ENCODE measurements at regions not wholly inside any gene's neighbourhood (a gene's known extent, or its start where the extent isn't known, plus 50 kb on each side); places are given as distances from the start of the nearest gene placed in this dataset.

DNA sequence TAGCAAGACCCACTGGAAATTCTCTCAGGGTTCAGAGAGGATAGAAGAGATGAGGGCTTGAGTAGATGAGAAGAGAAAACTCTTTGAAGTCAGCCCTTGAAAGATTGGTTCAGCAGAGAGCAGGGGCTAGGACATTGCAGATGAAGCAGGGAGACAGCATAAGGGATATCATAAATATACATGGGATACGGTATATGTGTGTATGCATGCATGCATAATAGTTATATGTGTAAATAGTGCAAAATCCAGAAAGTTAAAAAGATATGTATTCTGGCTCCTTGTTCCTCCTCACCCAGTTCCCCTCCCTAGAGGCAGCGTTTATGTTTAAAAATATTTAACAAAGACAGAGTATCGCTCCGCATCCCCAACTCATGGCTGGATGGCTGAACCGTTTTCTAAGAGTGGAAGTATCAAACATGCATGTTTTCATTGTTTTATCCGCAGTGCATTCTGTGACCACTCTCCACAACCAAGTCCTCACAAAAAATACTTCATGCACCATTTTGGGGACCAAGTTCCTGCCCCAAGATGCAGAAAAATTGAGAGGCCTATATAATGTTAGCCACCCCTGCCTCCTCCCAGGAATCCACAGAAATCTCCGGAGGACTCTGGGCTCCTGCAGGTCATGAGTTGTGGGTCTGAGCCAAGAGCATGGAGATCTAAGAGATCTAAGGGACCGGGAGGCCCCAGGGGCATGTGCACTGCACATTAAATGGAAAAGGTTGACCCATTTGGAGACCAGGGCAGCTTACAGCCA lies 119.5 kb downstream of the MTX3 start:
- DNase-seq (ENCODE audit: low read depth in 2 of 2): no peak

GRCh38 chr5:79868163-79868670 lies 122.8 kb downstream of the MTX3 start:
- no peak for DNase-seq (ENCODE audit: low read depth in 2 of 2)

GRCh38 chr5:79865579-79865978 lies 125.5 kb downstream of the MTX3 start:
- no peak for DNase-seq (ENCODE audit: low read depth in 2 of 2)

DNA sequence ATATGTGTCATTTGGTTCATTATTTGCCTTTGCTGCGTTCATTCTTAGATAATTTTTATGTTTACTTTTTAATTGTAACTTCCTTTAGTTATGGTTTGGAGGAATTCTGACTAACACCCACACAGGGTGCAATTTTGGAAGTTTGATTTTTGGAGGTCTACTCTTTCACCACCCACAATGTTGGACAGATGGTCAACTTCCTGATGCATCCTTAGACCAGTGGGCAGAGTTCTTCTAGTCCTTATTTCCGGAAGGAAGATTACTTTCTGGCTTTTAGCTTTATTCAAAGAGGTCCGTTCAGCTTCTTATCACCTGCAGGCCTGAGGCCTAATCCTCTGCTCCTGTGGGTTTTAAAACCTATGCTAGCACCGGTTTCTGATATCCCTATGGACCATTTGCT lies 126.7 kb downstream of the MTX3 start:
- no peak for DNase-seq (ENCODE audit: low read depth in 2 of 2)

GRCh38 chr5:79859588-79859987 lies 131.5 kb downstream of the MTX3 start:
- DNase-seq (ENCODE audit: low read depth in 2 of 2): no peak

- no peak for DNase-seq (ENCODE audit: low read depth in 2 of 2)
Observed at GRCh38 chr5:79858410-79858723, 132.7 kb downstream of the MTX3 start.

GRCh38 chr5:79857714-79858409 lies 133.2 kb downstream of the MTX3 start:
- peak; percentile 51 to 60 for DNase-seq (ENCODE audit: low read depth in 2 of 2)

GRCh38 chr5:79856456-79857055 lies 134.5 kb downstream of the MTX3 start:
- no peak for DNase-seq (ENCODE audit: low read depth in 2 of 2)

DNA sequence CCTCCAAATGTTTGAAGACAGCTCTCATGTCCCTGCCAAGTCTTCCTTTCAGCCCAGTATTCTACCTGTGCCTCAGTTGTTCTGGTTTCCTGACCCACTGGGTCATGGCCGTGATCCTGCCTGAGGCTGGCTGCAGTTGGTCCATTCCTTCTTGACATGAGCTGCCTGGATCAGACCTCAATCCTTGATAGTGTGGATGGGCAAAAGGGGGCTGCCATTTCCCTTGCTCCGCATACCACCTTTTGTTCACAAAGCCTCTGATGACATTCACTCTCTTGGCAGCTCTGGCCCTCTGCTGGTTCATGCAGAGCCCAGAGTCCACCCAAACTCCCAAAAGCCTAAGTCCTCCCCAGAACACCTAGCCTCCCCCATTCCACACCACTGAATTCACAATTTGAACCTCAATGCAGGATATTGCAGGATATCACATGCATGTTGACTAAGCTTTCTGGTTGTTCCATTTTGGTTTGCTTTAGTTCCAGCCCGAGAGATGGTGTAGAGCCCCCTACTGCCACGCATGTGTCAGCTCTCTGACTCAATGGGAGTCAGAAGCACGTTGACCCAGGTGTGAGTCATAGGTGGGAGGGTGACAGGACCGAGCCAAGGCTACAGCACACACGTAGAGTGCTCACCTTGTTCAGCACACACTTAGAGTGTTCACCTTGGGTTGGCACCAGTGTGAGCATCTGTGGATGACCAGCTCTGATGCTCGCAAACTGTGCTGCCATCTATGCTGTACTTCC lies 137.2 kb downstream of the MTX3 start:
- no peak for DNase-seq (ENCODE audit: low read depth in 2 of 2)

GRCh38 chr5:79853028-79853427 lies 138.0 kb downstream of the MTX3 start:
- DNase-seq (ENCODE audit: low read depth in 2 of 2): no peak

DNA sequence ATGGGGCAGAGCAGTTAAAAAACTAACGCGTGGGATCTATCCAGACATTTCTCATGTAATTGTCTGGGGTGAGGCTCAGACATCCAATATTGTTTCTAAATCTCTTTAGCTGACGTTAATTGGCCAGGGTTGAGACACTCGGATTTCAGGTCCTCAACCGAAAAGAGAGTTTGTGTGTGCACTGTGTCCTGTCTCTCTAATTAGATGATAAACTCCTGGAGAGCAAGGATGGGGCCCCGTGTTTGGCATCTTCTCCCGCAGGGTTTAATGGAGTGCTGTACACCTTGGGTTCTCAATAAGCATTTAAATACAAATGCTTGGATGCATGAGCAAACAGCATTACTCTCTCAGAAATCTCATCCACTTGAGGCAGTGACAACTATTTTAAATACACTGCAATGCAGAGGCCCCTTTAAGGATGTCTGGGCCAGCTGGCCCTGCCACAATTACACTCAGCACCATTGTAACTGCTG lies 139.6 kb downstream of the MTX3 start:
- no peak for DNase-seq (ENCODE audit: low read depth in 2 of 2)

DNA sequence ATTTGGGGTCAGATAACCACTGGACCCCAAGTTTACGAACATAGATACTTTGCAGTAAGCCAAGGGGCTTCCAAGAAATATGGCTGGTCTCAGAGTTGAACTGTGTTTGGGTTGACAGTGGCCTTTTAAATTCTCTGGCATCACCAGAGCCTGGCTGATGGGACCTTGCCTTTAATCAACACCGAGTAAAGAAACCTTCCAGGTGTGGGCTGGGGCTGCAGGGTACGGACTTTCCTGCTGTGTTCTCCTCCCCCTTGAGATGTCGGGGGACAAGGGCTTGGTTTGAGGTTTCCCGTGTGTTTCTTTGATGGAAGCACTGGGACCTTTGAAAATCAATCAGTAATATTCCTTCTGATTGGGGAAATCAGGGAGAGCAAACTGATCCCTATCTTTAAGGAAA lies 140.1 kb downstream of the MTX3 start:
- DNase-seq (ENCODE audit: low read depth in 2 of 2): no peak

- no peak for DNase-seq (ENCODE audit: low read depth in 2 of 2)
Observed at GRCh38 chr5:79850316-79850822, 140.7 kb downstream of the MTX3 start.

DNA sequence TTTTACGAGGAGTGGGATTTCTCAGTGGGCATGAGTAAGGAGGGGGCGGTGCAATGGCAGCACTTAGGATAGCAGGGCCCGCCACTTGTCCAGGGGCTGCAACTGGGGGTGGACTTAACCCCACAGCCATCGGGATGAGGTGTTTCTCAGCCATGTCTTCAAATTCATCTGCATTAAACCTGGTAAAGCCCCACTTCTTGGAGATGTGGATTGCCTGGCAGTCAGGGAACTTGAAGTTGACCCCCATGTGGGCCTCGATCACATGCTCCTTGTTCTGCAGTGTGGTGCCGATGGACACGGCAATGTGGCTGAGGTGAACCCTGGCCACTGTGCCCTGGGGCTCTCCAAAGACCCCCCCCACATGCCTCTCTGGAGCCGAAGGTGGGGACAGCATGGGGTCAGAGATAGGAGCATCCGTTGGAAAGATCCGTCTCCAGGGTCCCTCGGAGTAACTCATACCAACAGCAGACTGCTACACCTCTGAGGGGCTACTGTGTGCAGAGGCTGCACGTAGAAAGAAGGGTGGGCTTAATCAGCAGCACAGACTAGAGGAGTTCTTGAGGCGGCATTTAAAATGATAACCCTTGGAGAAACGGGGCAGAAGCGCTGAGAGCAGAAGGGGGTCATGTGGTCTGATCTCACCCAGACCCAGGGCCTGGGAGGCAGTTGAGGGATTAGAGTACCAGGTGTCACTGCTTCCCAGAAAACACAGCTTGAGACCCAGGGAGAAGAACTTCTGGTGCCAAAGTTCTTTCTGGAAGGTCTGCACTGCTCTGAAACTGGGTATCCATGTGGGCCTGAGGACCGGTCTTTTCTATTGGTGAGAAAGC lies 141.4 kb downstream of the MTX3 start:
- DNase-seq (ENCODE audit: low read depth in 2 of 2): no peak
